ENCODE measurements at regions not wholly inside any gene's neighbourhood (a gene's known extent, or its start where the extent isn't known, plus 50 kb on each side); places are given as distances from the start of the nearest gene placed in this dataset.
"Not testable (repeated sequence)": the region's sequence is repeated elsewhere in the genome, so short reads cannot be mapped to it uniquely, and the experiment has no call there.

DNA sequence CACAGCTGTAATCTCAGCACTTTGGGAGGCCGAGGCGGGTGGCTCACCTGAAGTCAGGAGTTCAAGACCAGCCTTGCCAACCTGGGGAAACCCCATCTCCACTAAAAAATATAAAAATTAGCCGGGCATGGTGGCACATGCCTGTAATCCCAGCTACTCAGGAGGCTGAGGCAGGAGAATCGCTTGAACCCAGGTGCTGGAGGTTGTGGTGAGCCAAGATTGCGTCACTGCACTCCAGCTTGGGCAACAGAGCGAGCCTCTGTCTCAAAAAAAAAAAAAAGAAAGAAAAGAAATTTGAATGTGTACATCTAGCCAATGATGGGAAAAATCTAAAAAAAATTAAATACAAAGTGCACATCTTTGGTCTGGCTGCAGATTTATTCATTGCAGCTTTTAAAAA lies 92.6 kb upstream of the ERRFI1 start:
- not testable (repeated sequence) for DNase-seq (ENCODE audit: low read depth in 1 of 2, low spot score in 1 of 2)

DNA sequence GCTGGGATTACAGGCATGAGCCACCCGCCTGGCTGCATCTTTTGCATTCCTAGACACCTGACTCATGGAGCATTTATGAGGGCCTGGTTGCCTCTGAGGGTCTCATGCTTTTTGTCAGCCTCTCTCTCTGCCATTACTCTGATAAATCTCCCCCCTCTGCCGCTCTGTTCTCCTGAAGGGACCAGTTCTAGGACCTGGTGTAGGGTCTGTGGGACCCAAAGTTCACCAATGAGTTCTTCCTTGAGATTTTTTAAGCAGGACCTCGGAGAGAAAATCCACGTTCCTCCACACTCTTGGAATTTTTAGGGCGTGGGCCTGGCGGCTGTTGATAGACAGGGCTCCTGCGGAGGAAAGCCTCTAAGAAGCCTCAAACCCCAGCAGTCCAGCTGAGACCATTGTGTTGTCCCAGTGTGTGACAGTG lies 91.9 kb upstream of the ERRFI1 start:
- DNase-seq (ENCODE audit: low read depth in 1 of 2, low spot score in 1 of 2) = no peak

DNA sequence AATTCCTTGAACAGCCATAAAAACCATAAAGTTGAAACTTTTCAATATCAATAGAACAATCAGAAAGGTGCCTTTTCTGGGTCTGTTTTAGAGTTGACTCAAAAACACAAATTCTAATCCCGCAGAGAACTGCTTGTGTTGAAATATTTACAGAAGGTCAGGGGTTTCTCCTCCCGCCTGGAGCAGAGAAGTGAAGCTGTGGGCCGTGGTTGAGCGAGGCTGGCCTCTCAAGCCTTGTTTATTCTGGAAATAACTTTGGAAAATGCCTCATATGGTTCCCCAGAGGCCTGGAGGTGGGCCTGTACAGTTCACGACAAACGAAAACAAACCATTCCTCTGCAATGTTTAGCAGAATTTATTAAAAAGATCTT lies 90.8 kb upstream of the ERRFI1 start:
- no peak for DNase-seq (ENCODE audit: low read depth in 1 of 2, low spot score in 1 of 2)

DNA sequence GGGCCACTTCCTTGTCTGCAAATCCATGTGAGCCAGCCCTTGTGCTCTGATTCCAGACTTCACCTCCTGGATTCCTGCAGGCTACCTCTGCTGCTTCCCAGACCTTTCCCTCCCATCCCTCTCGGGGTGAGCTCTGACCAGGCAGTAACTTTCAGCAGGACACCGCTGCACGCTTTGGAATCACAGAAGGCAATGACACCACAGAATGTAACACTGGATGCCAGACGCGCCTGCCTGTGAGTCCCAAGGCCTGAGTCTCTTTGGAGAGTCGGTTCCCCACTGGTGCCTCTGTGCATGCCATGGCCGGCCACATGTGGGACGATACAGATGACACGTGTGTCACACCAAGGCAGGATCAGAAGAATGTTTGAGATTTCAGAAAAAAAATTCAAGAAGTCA lies 89.7 kb upstream of the ERRFI1 start:
- no peak for DNase-seq (ENCODE audit: low read depth in 1 of 2, low spot score in 1 of 2)

DNA sequence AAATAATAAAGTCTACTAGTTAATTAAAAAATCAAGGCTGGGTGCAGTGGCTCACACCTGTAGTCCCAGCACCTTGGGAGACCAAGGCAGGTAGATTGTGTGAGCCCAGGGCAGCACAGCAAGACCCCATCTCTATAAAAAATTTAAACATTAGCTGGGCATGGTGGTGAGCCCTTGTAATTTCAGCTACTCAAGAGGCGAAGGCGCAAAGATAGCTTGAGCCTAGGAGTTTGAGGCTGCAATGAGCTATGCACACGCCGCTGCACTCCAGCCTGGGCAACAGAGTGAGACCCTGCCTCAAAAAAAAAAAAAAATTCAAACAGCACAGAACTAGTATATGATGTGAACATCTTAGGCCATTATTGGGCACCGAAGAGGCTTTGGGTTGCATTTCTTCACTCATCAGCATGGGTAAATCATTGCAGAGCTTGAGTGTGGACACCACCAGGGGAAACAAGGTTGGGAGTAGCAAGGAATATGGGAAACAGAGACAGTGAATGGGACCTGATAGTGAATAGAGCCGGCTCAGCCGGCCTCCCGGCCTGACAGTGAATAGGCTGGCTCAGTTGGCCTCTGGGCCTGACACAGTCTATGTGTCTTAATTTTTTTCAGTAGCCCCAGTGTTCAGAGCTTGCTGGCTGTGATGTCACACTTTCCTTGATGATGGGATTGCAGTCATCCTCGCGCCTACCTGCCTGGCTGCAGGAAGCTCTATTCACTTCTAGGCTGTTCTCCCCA lies 89.1 kb upstream of the ERRFI1 start:
- DNase-seq (ENCODE audit: low read depth in 1 of 2, low spot score in 1 of 2) = no peak

DNA sequence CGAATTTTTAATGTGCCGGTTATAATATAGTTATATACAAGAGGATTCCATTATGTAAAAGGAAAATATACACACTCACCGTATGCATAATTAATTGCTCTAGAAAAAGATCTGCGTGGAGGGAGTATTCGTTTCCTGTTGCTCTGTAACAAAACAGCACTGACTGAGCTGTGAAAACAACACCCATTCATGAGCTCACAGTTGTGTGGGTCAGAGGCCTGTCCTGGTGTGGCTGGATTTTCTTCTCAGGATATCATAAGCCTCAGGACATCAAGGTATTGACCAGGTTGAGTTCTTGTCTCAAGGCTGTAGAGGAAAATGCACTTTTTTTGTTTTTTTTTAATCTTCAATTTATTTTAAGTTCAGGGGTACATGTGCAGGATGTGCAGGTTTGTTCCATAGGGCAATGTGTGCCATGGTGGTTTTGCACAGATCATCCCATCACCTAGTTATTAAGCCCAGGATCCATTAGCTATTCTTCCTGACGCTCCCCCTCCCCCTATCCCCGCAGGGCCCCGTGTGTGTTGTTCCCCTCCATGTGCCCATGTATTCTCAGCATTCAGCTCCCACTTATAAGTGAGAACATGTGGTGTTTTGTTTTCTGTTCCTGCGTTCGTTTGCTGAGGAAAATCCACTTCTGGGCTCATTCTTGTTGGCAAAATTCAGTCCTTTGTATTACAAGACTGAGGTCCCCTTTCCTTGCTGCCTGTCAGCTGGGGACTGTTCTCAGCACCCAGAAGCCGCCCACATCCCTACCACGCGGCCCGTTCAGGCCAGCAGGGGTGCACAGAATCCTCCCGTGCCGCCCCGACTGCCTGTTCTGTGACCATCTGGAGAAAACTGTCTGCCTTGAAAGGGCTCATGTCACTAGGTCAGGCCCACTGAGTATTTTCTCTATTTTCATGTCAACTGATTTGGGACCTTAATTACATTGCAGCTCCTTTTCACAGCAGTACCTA lies 87.4 kb upstream of the ERRFI1 start:
- no peak for DNase-seq (ENCODE audit: low read depth in 1 of 2, low spot score in 1 of 2)

DNA sequence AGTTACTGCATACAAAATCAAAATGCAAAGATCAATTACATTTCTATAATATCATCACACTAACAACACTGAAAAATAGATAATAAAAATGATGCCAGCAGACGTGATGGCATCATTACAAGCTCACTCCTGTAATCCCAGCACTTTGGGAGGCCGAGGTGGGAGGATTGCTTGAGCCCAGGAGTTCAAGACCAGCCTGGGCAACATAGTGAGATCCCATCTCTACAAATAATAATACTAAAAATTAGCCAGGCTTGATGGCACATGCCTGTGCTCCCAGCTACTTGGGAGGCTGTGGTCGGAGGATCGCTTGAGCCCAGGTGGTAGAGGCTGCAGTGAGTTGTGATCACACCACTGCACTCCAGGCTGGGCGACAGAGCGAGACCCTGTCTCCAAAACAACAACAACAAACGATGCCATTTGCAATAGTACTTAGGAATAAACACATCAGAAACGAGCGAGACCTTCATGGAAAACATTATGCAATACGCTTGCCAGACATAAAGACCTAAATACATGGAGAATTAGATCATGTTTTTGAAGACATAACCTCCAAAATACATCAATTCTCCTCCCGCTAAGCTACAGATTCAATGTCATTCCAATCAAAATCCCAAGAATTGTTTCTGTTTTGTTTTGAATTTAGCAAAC lies 86.6 kb upstream of the ERRFI1 start:
- DNase-seq (ENCODE audit: low read depth in 1 of 2, low spot score in 1 of 2) = no peak

DNA sequence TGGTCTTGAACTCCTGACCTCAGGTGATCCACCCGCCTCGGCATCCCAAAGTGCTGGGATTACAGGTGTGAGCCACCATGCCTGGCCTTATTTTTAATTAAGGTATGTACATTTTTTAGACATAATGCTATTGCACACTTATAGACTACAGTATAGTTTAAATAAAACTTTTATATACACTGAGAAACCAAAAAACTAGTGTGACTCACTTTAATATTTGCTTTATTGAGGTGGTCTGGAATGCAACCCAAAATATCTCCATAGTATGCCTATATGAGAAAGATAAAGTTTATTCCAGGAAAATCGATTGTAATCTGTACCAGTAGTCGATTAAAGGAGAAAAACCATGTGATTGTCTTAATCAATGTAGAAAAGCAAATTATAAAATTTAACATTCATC lies 85.5 kb upstream of the ERRFI1 start:
- DNase-seq (ENCODE audit: low read depth in 1 of 2, low spot score in 1 of 2) = no peak

DNA sequence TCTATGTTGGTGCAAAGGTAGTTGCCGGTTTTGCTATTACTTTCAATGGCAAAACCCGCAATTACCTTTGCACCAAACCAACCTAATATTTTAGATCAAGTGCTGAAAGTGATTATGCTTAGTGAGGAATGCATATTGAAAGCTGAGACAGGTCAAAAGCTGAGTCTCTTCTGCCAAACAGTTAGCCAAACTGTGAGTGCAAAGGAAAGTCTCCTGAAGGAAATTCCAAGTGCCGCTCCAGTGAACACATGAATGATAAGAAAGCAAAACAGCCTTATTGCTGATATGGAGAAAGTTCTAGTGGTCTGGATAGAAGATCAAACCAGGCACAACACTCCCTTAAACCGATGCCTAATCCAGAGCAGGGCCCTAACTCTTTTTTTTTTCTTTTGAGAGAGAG lies 83.1 kb upstream of the ERRFI1 start:
- no peak for DNase-seq (ENCODE audit: low read depth in 1 of 2, low spot score in 1 of 2)

DNA sequence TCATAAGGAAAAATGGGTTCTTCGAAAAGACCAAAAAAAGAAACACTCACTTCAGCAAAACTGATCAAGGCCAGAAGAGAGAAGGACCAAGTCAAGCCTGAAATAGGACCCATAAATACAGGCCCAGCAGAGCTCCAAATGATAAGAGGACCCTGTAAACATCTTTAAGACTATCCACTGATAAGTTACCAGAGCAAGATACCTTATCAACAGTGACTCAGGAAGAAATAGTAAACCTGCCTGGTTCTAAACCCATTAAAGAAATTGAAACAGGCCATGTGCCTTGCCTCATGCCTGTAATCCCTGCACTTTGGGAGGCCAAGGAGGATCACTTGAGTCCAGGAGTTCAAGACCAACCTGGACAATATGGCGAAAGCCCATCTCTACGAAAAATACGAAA lies 81.8 kb upstream of the ERRFI1 start:
- DNase-seq (ENCODE audit: low read depth in 1 of 2, low spot score in 1 of 2) = no peak

DNA sequence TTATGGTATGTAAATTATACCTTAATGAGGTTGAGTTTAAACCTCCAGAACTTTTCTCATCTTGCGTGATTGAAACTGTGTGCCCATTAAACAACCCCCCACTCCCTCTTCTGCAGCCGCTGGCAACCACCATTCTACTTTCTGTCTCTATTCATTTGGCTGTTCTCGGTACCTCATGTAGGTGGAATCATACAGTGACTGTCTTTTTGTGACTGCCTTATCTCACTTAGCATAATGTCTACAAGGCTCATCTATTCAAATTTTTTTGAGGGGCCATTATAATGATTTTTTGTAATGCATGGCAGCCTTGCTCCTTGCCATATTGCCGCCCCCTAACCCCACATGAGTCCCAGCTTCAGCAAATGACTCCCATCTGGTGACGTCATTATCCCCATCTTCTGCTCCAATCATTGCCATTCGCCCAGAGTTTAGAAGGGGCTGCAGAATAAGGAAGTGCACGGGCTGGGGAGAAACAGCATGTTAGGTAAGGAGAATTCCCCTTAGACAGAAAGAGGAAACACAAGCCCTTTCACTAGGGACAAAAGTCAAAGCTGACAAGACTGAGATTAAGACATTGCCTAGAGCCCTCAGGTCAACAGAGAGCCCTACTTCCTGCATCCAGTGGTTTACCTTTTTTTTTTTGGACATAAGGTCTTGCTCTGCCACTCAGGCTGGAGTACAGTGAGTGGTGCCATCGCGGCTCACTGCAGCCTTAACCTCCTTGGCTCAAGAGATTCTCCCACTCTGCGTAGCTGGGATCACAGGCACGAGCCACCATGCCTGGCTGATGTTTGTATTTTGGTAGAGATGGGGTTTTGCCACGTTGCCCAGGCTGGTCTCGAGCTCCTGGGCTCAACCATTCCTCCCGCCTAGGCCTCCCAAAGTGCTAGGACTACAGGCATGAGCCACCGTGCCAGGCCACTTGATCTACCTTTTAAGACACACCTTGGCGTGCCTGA lies 78.4 kb upstream of the ERRFI1 start:
- no peak for DNase-seq (ENCODE audit: low read depth in 1 of 2, low spot score in 1 of 2)

DNA sequence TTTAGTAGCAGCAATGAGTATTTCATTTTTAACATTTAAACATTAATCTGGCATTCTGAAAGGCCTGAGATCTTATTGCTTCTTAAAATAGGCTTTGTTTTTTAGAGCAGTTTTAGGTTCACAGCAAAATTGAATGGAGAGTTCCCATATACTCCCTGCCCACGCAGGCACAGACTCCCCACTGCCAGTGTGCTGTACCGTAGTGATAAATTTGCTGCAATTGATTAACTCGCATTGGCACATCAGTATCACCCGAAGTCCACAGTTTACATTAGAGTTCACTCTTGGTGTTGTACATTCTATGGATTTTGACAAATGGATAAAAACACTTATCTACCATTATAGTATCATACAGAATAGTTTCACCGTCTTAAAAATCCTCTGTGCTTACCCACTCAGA lies 71.8 kb upstream of the ERRFI1 start:
- DNase-seq (ENCODE audit: low read depth in 1 of 2, low spot score in 1 of 2) = no peak

DNA sequence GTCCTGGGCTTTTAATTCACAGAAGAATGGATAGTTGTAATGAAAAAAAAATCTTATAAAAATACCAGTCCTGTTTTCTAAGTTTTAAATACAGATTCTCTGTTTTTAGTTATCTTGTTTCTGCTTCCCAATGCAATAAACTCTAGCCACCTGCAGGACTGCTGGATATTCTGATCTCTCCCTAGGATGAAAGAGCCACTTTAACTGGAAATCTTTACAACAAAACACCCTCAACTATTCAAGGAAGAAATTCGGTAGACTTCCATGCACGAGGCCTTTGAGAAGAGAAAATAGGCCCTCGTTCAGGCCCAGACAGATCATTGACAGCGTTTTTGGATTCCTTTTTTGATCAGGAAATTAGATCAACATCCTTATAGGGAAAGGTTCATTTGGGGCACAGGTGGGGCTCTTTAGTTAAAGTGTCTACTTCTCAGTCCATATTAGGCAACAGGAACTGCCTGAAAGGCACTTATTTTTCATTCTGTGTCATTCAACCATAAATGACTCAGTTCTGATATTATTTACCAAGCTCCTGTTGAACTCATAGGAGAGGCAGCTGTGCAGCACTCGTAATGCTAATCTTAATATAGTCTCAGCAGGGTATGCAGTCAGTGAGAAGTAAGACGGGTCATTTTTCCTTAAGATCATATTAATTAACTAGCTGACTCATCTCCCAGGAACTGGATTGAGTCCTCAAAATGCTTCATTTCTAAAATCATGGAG lies 71.1 kb upstream of the ERRFI1 start:
- DNase-seq (ENCODE audit: low read depth in 1 of 2, low spot score in 1 of 2) = no peak

DNA sequence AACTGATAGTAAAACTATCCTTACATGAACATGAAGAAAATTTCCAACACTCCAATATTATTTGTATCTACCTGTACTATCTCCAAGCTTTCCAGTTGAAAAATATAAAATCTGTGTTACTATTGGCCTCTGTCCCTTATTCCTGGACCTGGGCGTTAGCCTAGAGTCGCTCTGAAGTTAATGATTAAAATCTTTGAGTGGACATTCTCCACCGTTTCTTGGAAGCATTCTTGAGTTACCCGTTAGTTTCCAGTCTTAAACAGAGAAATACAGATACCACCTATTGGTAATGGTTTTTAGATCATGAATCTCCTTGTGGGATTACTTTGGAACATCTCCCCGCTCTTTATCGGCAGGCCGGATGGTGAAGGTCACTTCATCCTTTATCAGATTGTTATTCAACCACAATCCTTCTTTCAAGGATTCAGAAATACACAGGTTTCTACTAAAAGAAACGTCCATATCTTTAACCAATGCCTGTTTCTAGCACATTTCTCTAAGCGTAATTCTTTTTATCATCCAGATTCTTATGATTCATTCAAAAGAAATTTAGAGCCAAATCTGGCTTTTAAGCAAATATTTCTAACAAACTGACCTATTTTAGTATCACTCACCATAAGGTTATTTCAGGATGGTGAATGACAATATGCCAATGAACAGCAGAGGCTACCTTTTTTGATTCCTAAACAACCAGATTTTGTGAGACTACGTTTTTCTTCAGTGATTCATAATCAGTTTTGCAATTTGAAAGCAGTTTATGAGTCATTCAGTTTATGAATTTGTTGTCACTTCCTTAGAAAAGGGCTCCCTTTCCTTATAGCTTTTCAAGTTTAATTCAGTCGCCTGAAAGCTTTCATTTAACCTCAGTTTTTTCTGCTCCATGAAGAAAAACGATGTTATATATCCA lies 70.2 kb upstream of the ERRFI1 start:
- no peak for DNase-seq (ENCODE audit: low read depth in 1 of 2, low spot score in 1 of 2)

DNA sequence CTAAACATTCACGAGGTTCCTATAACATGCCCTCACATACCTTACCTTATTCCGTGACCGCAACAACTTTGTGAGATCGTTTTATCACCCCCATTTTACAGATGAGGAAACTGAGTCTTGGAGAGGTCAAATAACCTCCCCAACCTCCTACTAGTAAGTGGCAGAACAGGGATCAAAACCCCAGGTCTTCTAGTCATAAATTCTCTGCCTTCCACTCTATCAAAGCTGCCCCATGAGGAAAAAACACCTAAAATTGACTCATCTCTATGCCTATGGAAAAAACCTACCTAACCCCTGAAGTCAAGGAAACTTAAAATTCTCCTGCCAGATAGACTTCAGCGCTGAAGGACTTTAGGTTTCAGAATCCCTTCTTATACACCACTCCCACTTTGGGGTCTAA lies 69.5 kb upstream of the ERRFI1 start:
- DNase-seq (ENCODE audit: low read depth in 1 of 2, low spot score in 1 of 2) = no peak

DNA sequence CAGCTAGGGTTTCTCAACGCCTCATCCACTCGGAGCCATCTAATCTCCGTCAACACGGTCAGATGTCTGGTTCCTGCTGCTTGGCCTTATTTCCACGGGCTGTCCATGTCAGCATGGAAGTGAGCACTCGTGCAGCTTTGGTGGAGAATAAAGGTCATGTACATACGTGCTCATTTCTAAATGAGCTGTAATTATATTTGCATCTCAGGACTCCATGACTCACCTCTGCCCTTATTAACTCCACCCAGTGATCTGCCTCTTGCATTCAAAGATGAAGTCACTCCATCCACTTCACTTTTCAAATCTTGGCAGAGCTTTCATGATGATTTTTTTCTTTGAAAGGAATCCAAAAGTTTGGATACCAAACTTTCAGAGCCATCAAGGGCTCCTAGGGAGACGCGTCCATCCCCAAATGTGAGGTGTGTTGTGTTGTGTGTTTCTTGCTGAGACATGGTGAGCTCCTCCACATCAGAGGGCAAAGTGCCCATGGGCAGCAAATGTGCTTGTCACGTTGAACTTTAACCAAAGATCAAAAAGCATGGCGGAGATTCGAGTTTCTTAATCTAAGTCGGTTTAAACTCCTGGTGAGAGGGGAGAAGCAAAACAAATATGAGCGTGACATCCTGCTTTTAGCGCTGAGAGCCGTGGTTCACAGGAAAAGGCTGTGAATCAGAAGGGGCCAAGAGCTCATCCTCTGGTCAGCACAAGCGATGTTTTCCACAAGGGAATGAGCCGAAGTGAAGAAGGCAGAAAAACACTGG lies 68.6 kb upstream of the ERRFI1 start:
- DNase-seq (ENCODE audit: low read depth in 1 of 2, low spot score in 1 of 2) = no peak

DNA sequence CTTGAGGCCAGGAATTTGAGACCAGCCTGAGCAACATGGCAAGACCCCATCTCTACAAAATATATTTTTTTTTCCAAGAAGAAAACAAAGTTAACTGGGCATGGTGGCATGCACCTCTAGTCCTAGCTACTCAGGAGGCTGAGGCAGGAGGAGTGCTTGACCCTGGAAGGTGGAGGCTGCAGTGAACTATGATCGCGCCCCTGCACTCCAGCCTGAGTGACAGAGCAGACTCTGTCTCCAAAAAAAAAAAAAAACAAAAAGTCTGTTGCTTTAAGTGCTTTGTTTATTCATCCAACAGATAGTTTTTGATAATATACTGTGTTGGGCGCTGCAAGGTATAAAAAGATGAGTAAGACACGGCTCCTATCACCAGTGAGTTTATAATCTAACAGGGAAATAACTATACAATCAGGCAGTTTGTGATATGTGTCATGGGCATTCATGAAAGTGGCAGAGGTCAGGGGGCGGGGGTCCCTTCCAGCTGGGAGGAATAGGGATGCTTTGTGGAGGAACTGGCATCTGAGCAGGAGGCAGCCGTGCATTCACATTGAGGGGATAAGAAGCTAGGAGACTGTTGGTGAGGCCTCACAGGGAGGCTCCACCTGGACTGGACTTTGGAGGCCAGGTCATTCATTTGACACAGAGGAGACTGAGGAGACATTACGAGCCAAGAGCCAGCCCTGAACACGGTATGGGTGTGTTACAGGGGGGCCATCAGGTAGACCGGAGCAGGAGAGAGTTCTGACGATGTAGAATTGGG lies 67.3 kb upstream of the ERRFI1 start:
- DNase-seq (ENCODE audit: low read depth in 1 of 2, low spot score in 1 of 2) = no peak

DNA sequence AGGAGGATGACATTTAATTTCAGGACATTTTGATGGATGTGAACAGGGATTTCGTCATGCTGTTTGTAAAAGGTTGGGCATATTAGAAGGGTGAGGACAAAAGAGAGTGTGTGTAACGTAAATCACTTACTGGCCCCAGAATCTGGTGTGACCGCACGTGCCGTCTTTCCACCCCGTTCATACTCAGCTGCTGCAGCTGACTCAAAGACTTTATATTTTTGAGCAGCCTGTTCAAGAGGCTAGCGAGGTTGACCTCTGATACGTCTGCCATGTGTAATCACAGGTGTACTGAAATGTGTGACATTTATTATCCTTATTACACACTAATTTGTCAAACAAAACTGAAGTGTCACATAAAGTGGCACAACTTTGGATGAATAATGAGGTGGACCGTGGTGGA lies 66.5 kb upstream of the ERRFI1 start:
- no peak for DNase-seq (ENCODE audit: low read depth in 1 of 2, low spot score in 1 of 2)
